Non-pigmented ciliary epithelial cell (primary cell): ENCODE measurements at regions not wholly inside any gene's neighbourhood (a gene's known extent, or its start where the extent isn't known, plus 50 kb on each side); places are given as distances from the start of the nearest gene placed in this dataset.
"Not testable (repeated sequence)": the region's sequence is repeated elsewhere in the genome, so short reads cannot be mapped to it uniquely, and the experiment has no call there.

Experiments used
- DNase-seq: peaks from one replicate; pipeline ENCODE4 v3.0.0-alpha.2; 2010; ENCODE audit warnings: low read depth

DNA sequence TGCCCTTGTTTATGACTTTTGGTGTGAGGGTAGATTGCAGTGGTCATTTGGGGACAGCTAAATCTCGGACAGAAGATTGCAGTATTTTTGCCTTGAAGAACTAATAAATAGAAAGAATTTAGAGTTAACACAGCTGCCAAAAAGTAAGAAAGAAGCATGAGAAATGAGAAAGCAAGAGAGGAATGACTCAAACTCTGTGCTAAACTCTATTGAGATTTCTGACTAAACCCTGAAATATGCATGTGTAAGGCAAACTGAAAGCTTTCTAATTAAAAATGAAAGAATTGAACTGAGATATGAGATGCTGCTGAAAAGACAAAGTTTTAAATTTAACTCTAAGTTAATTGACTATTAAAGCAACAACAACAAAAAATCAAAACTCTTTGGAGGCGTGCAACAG, 791.3 kb downstream of the RAB28 start:
- DNase-seq: no peak

DNA sequence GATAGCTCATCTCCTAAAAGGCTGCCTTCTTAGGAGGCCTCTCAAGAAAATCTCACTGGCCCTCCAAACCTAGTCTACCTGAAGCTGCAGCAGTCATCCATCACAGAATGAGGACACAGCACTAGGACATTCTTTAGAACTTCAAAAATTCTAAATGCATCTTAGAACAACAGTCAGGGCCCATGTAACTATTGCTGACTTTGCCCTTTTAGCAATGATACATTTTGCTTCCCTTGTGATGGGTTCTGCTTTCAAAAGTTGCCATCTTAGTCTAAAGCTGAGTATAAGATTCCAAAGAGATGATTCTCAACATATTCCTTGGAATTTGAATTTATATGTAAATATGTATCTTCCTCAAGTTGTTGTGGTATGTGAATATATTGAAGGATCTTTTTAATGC, 793.0 kb downstream of the RAB28 start:
- no peak for DNase-seq

DNA sequence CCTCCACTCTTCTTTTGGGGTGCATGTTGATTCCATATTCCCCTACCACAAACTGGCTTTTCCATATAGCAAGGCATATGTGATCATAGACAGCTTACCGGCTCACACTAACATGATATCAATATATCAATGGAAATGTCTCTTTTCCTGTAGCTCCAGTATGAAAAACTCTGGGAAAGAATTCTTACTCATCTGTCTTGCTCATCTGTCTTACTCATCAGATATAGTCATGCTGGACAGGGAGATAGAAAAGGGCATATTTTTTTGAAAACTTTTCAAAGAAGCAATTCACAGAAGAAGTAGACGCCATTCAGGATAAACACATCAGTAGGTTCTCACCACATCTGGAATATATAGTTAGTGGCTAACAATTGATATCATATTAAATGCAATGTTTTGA, 794.7 kb downstream of the RAB28 start:
- DNase-seq: no peak

DNA sequence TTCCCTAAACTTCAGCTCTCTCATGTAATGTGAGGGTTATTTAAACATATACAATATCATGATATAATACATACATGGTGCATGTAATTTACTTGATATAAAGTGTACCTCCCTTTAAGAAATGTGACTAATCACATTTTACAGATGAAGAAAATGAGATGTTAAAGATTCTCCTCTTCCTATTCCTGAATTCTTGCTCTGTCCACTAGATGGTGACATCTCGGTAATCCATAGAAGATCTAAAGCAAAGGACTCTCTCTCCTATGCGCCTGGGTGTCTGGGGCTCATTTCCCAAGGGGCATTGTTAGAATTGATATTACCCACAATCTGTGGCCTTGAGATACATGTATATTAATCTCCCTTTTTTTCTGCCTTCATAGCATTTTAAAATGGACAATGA, 804.9 kb downstream of the RAB28 start:
- DNase-seq: no peak

DNA sequence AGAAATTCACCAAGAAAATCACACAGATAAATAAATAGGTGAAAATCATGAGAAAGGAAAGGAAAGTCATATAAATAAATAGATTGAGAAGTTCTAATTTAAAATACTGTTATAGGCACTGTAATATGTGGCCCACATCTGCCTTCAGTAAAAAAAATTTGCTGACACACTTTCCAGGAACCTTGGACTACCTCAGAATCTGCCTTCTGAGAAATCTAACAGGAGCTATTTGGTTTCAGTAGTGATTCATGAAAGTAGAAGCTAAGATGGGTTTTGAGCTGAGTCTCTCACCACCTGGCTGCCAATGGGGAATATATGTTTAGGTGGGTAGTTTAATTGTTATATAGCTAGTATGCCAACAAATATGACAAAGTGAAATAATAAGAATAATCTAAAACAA, 810.0 kb downstream of the RAB28 start:
- DNase-seq: no peak

DNA sequence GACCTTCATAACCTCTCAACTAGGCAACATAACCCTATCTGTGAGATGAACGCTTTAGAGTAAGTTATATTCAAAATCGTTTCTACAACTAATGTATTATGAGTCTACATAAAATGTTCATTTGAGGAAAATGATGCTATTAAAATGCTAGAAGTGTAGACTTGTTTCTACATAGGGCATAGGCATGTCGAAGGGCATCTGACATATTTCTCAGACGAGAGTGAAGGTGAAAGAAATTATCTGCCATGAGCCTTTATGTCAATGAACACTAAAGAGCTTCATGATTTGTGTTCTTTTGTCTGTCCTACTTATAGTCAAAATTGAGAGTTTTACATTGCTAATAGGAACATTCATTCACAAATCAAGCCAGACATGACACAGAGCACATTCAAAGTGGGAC, 811.8 kb downstream of the RAB28 start:
- DNase-seq: no peak

DNA sequence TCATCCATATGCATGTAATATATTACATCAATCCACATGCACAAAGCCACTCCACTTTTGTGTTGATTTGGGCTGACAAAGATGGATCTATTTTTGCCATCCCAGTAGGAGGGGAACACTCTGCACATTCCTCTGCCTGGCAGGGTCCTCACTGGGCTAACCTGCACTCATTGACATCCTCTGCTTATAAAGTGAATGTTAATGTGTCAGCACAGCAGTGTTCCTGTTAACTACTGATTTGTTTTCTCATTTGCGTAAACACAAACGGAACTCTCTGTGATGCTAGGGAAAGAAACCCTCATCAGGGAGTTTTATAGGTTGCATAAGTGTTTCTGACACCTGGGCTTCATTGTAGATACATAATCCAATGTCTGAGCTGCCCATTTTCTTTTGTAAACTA, 826.0 kb downstream of the RAB28 start:
- DNase-seq: no peak

DNA sequence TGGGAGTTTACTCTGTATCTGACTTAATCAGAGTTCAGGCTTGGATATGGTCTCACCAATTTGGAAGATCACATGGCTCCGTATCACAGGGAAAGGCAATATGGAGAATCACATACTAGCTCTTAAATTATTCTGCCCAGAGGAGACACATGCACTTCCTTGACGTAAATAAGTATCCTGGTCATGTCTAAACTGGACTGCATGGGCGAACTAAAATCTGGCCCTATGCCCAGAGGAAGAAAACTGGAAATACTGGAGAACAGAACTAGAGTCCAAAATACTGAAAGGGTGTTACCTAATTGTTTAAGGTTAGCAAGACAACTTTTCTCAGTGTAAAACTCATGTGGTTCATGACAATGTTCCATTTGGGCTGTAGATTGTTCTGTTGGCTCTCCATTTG, 832.3 kb downstream of the RAB28 start:
- no peak for DNase-seq

DNA sequence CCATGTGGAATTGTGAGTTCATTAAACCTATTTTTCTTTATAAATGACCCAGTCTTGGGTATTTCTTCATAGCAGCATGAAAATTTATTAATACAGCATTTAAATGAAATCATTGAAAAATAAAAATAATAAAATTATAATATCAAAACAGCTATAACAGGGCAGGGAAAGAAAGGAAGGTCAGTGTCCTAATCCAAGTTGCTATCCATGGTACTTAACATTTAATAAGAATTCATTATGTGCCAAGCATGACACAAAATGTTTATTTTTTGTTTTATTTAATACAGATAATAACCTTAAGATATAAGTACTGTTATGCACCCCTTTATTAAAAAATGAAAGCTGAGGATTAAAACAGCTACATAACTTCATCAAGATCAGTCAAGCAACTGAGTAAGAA, 838.4 kb downstream of the RAB28 start:
- no peak for DNase-seq

DNA sequence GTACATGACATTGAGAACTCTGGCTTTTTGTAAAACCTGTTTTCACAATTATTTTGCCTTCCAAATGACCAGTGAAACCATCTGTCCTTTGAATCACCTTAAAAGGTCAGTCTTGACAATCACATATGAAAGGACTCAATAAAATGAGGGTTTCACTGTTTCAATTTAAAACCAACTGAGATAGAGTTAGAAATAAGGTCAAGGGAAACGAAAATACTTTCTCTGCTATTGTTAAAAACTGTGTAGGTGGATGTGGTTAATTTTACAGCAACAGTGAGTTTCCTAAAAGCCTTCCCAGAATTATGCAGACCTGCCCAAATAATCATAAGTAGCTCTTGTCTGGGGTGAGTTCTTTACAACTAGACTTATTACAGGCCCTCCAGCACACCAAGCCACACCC, 839.9 kb downstream of the RAB28 start:
- no peak for DNase-seq

DNA sequence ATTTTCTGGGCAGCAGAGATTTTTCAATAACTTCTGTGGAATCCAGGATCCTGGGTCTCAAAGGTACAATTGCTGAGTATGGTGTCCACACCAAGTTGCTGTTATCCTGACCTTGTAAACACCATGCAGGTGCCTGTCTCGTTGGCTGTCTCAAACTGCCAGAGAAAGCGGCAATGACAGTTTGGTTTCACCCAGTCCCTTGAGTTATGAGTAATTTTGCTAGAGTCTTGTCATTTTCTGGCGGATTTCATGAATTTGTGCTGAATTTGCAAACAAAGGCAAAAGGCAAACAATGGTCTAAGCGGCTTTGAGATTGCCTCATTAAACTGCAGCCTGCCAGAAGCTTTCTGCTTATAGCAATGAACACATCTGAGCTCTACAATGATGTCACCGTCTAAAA, 847.9 kb downstream of the RAB28 start:
- no peak for DNase-seq

DNA sequence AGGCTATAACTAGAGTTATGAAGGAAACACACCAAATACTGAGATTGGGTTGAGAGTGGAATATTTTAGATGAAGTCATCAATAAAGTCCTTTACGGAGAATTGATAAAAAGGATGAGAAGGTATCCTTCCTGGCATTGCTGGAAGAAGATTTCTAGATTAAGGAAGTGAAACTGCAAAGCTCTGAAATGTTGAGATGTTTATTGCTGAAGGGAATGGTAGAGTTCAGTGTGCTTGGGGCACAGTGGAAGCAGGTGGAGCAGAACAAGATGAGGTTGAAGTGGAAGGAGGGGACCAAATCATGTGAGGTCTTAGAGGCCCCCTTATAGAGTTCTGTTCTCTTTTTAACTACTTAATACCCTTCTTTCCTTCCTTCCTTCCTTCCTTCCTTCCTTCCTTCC, 848.5 kb downstream of the RAB28 start:
- DNase-seq: no peak

DNA sequence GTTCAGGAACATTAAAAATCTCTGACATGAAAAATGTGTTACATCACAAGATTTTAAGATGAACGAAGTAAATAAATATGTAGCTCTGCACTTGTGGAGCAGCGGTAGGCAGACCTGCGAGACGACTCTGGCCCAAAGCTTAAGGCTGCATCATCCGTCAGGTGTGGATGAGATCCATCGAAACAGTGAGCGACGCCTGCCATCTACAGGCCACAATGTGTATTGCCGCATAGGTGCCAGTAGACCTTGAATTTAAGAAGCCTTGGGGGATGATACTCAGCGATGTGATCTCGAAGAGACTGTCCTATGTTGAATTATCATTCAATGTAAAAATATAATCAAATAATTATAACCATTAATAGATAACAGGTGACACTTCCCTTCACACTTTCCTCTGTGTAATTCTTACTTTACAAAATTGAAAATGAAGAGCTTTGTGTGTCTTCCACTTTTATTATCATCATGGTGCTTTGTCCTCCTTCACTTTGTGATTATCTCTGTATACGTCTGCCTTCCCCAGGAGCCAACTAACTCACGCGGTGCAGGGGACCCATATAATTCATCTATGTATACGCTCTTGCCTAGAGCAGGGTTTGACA, 851.0 kb downstream of the RAB28 start:
- peak; percentile 20 for DNase-seq

DNA sequence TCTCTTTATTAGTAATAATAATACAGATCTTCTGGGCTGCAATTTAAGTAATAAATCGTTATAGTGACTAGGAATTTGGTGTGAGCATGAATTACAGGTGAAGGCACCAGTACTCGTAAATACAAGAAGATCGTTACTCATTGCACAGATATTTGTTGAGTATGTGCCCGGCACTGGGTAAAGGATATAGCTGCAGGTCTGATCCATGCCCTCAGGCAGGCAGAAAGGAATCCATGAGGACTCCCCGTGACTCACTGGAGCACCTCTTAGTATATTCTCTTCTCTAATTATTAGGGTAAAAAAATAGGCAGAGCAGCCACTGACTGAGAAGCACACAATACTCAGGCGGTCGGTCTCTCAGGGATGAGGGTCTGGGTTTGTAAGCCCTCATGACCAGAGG, 868.3 kb downstream of the RAB28 start:
- no peak for DNase-seq

DNA sequence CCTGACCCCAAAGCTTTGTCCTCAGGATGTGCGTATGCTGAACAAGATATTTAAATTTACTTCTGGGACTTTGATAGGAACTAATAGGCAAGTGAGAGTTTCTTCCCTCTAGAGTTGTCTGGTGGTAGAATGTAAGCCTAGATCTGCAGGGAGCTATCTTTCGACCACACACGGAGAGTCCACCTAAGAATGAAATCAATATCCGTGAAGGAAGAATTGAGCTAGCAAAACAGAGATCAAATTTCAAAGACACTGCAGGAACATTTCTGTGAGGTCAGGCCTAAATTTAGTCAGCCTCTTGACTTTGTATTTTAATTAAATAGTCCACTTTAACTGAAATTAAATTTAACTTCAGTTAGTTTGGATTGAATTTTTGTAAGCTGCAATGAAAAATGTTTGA, 871.3 kb downstream of the RAB28 start:
- no peak for DNase-seq

DNA sequence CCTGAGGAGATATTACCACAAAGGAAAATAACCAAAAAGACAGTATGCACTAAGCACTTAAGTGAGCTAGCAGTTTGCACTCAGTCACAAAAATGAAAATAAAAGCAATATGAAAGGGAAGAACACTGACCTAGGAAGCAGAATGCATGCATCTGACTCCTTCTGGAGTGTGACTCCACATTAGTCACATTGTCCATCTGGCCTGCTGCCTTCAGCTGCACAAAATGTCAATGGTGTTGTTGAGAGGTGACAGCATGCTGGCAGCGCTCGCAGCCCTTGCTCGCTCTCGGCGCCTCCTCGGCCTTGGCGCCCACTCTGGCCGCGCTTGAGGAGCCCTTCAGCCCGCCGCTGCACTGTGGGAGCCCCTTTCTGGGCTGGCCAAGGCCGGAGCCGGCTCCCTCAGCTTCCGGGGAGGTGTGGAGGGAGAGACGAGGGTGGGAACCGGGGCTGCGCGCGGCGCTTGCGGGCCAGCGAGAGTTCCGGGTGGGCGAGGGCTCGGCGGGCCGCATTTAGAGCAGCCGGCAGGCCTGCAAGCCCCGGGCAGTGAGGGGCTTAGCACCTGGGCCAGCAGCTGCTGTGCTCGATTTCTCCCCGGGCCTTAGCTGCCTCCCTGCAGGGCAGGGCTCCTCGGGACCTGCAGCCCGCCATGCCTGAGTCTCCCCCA, 874.8 kb downstream of the RAB28 start:
- DNase-seq: not testable (repeated sequence)

DNA sequence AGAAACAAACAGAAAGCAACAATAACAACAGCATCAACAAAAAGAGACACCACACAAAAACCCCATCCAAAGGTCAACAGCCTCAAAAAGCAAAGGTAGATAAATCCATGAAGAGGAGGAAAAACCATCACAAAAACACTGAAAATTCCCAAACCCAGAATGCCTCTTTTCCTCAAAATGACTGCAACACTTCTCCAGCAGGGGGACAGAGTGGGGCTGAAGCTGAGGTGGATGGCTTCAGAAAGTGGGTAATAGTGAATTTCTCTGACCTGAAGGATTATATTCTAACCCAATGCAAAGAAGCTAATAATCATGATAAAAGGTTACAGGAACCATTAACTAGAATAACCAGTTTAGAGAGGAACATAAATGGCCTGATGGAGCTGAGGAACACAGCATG, 888.2 kb downstream of the RAB28 start:
- DNase-seq: no peak

DNA sequence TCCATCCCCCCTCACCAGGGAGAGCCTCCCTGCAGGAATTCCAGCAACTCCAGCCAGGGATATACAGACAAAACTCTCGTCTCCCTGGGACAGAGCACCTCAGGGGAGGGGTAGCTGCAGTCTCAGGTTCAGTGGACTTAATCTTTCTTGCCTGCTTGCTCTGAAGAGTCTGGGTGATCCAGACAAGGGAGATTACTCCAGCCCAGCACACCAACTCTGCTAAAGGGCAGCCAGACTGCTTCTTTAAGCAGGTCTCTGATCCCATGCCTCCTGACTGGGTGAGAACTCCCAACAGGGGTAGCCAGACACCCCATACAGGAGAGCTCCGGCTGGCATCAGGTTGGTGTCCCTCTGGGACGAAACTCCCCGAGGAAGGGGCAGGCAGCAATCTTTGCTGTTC, 888.7 kb downstream of the RAB28 start:
- no peak for DNase-seq

DNA sequence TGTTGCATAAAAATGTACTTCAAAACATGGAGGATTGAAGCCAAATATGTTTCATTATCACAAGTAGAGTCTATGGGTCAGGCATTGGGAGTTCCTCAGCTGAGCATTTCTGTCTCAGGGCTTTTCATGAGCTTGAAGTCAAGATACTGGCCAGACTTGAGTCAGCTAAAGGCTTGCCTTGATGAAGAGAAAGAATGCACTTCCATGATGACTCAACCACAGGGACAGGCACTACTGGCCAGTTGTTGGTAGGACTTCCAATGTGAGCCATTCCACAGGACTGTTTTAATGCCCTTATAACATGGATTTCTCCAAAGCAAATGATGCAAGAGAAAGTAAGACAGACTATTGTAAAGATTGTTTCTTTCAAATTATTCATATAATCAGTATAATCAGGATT, 895.6 kb downstream of the RAB28 start:
- no peak for DNase-seq

DNA sequence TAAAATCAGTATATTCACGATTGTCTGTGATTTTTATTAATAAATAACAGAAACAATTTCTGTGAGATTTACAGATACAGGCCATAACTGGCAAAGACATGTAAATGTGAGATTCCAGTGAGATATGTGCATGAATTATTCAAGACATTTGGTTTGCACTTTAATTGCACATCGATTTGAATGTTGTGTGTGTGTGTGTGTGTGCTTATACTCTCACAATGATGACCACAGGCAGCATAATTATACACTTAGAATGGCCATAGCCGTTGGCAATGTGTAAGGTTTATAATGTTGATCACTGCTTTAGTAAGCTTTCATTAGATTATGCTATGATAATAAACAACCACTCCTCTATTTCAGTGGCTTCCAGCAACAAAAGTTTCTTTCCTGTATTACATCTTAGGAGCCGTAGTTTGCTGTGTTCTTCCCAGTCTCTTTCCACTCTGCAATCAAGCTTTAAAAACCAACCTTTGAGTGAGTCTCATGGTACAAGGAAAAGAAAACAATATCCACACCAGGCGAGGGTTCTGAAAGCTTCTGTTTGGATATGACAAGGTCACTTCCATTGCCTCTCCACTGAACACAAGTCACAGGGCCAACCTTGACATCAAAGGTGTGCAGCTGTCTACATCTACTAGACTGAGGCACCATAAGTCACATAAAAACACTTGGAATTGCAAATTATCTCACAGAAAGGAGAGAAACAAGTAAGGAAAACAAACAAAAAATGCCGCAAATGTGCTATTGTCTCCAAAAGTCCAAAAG, 897.7 kb downstream of the RAB28 start:
- DNase-seq: no peak

DNA sequence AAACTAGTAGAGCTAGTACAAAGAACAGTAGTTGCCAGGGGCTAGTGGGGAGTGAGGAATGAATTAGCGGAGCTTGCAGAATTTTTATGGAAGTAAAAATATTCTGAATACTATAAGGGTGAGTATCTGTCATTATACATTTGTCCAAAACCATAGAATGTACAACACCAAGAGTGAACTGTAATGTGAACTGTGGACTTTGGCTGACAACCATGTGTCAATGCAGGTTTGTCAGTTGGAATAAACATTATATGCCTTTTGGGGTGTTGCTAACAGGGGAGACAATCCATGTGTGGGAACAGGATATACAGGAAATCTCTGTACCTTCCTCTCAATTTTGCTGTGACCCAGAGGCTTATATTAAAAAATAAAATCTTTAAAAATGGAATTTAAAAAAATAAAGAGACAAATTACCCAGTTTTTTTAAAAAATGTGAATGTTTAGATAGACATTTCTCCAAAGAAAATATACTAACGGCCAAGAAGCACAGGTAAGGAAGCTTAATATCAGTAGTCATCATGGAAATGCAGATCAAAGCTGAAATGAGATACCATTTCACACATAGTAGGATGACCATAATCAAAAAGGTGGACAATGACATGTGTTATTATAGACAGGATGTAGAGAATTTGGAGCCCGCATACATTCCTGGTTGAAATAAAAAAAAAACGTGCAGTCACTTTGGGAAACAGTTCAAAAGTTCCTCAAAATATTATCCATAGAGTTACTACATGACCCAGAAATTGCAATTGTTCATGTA, 899.8 kb downstream of the RAB28 start:
- DNase-seq: no peak

DNA sequence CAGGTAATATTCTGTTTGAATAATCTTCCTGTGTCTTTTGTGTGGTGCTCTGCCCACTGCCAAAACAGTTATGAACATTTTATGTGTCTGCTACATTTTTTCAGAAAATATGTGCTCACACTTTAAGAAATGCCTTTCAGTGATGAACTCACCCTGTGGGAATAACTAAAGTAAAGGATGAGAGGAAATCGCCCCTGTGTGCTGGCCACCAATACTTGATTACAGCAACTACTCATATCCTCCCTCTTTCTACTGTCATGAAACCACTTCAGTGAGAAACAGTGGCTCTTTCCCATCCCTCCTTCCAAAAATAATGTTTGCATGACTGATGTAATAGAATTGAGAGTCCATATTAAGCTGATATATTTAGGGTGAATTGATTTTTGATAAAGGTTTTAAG, 900.9 kb downstream of the RAB28 start:
- DNase-seq: no peak

DNA sequence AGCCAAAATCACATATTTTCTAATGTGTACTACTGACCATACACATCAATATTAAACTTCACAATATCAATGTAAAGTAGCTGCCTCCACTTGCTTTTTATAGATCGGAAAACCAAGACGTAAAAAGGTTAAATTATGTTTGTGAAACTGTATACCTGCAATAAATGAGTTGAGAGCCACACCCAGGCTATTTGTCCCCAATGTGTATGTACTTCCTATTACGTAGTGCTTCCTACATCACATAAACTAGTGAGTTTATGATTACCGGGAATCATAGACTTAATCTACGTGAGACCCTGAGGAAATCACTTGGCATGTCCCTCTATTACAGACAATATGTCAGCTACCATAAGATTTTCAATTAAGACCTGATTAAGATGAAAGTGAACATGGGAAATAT, 903.4 kb downstream of the RAB28 start:
- DNase-seq: no peak
